Adrenal gland (tissue), 9 donors: ENCODE measurements at regions not wholly inside any gene's neighbourhood (a gene's known extent, or its start where the extent isn't known, plus 50 kb on each side); places are given as distances from the start of the nearest gene placed in this dataset.
"Not testable (repeated sequence)": the region's sequence is repeated elsewhere in the genome, so short reads cannot be mapped to it uniquely, and the experiment has no call there.

ENCODE experiments used
- DNase-seq, 7 donors: peaks; one replicate each; pipeline ENCODE4 v3.0.0-alpha.2; 2019 to 2020
- H3K27ac ChIP-seq, 5 donors: fragments of 200-600 bp; sonication (generic) in 4 of 5; 1 replicate in 3 of 5; 2 replicates in 2 of 5; pipeline versions ENCODE4 v1.5.1 to v1.8.0; 2016 to 2020; ENCODE audit warnings: mild to moderate bottlenecking in 1 of 5
- H3K27me3 ChIP-seq: fragments of 200-600 bp; 2 replicates; pipeline ENCODE4 v1.8.0; 2021
- H3K36me3 ChIP-seq, 2 donors: fragments of 200-600 bp; replicated peaks in 1 of 2; 1 replicate in 1 of 2; 2 replicates in 1 of 2; pipeline versions ENCODE4 v1.5.1 to v1.8.0; 2018 to 2022
- H3K4me1 ChIP-seq, 2 donors: fragments of 200-600 bp; replicated peaks in 1 of 2; 1 replicate in 1 of 2; 2 replicates in 1 of 2; pipeline versions ENCODE4 v1.5.1 to v1.8.0; 2018 to 2021
- H3K4me3 ChIP-seq, 4 donors: fragments of 200-600 bp; sonication (generic) in 3 of 4; one replicate each; pipeline ENCODE4 v1.5.1; 2016 to 2018
- H3K9me3 ChIP-seq, 3 donors: fragments of 200-600 bp; sonication (generic) in 1 of 3; replicated peaks in 1 of 3; 1 replicate in 2 of 3; 2 replicates in 1 of 3; pipeline versions ENCODE4 v1.5.1 to v1.8.0; 2016 to 2021
- CTCF ChIP-seq, 6 experiments: fragments of 450-650 bp in 4 of 6; fragments of 200-600 bp in 2 of 6; sonication (generic) in 1 of 6; IDR thresholded peaks; 1 replicate in 5 of 6; 2 replicates in 1 of 6; pipeline versions ENCODE4 v1.5.1 to v1.8.0; 2016 to 2021; ENCODE audit warnings: antibody characterized with exemption in 6 of 6, mild to moderate bottlenecking in 2 of 6, moderate library complexity in 1 of 6
- POLR2A ChIP-seq, 2 donors: fragments of 450-650 bp; IDR thresholded peaks; one replicate each; pipeline ENCODE4 v1.6.1; 2017; ENCODE audit warnings: antibody characterized with exemption in 2 of 2, mild to moderate bottlenecking in 2 of 2, moderate library complexity in 1 of 2
- WGBS, 4 donors: extraction: QIAGEN DNeasy Blood & Tissue Kit in 2 of 4; methylation state at CpG; one replicate each; pipeline versions ENCODE4 v1.1.5 to v1.1.7; 2013 to 2017; 5-methylcytosine and 5-hydroxymethylcytosine counted together
- intact Hi-C, 2 donors: fragments of 100-400 bp; cut with DNase I; formaldehyde crosslinking; loops; one replicate each; pipeline versions ENCODE4 v1.14.1 to v1.15.0; 2022 to 2023
- donor health status: healthy with polysubstance abuse.
- donor health status: Bipolar disorder and iron deficiency.
- donor health status: DM: yes; HTN: yes; CAD: no.
- donor health status: DM: no; HTN: no; CAD: no.
- donor health status: DM: no; HTN: no; CAD: no.

DNA sequence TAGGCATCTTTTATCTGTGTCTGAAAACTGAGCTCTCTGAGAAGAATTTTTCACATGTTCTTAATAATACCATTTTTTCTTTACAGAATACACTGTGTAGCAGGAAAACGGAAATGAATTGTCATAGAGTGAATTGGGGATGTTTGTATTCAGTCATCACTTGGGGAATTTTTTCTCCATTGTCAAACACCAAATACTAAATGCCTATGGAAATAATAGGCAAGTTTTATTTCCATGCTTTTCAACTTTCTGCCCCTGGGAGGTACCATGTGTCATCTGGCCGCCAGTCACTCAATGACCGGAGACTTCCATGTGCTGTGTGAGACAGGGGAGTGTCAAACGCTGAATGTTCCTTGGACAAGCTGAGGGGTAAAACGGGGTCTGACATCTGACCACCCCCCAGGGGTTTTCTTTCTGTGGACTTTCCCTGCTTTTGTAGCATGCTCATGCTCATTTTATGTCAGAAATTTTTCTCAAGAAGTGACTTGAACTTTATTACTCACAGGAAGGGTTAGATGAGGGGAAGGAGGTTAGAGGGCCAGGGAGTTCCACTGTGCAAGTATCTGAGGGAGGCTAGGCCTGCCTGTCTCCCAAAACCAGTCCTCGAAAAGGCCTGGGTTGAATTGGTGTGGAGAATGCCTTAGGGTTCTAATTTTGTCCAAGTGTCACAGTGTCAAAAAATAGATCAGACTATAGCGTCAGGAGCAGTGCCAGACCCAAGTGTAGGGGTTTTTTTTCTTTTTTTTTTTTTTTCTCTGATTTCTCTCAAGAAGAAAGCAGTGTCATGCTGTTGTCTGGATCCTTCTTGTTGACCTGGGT lies 438.6 kb downstream of the AGTPBP1 start:
- Histone ChIP-seq H3K9me3 (no peaks in the 10 kb centered on the region), H3K4me3 (no peak overlapping the region), H3K36me3 (no peaks in the 10 kb centered on the region), H3K4me1 (no peaks in the 10 kb centered on the region), H3K27me3 (peaks cover 4% of the 10 kb centered on the region), H3K27ac (no peak overlapping the region)
- no peak for TF ChIP-seq POLR2A (IDR thresholded peaks at IDR 0.05)
- TF ChIP-seq CTCF (IDR thresholded peaks at IDR 0.05) = no peak
- intact Hi-C loops = no loop called here
- no peak for DNase-seq
- WGBS, 4 donors = 63 to 68% (median 67%) methylated on average over 7 of the region's 7 CpGs

DNA sequence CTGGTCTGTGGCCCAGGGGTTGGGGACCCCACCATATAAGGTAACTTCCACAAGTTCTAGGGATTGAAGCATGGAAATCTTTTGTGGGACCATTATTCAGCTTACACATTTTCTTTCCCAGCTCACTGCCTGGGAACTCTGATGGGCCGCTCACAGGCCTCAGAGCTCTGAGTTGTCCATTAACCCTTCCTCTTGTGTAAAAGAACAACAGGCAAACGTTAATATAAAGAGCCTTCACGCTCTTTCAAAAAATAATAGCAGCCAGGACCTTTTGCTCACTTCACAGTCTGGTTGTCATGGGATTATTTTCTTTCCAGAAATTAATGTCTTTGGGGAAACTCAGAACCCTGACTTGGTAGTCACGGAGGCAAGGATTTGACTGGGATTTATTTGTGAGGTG lies 443.3 kb downstream of the AGTPBP1 start:
- Histone ChIP-seq H3K27me3 (no peaks in the 10 kb centered on the region), H3K4me3 (no peak overlapping the region), H3K9me3 (no peaks in the 10 kb centered on the region), H3K27ac (no peak overlapping the region), H3K4me1 (no peaks in the 10 kb centered on the region), H3K36me3 (no peaks in the 10 kb centered on the region)
- intact Hi-C loops = no loop called here
- TF ChIP-seq CTCF (IDR thresholded peaks at IDR 0.05) (no peak), POLR2A (IDR thresholded peaks at IDR 0.05) (no peak)
- no peak for DNase-seq
- 44 to 61% (median 57%) methylated on average over 4 of the region's 4 CpGs for WGBS, 4 donors

- H3K27ac ChIP-seq, H3K27me3 ChIP-seq, H3K4me1 ChIP-seq, H3K9me3 ChIP-seq, DNase-seq, H3K4me3 ChIP-seq, H3K36me3 ChIP-seq, intact Hi-C loops: not testable (repeated sequence)
- 68 to 87% (median 86%) methylated on average over 4 to 5 of the region's 5 CpGs for WGBS, 4 donors
Observed at GRCh38 chr9:85295244-85295643, 446.5 kb downstream of the AGTPBP1 start.

DNA sequence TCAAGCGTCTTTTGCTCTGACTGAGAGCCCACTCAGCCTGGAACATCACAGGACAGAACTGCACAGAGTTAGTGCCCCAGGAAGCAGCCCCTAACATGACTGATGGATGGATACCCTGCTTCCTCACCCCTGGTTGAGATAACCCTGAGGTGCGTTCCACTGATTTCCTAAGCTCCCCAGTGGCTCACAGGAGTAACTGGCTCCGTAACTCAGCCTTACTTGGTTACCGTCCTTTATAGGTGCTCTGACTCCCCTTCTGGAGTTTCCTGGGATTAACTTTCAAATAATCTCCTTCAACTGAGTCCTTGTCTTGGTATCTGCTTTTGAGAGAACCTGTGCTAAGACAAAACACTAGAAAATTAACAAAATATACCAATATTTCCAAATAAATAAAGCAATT lies 449.5 kb downstream of the AGTPBP1 start:
- 60 to 83% (median 69%) methylated on average over 4 of the region's 4 CpGs for WGBS, 4 donors
- intact Hi-C loops = no loop called here
- H3K36me3 ChIP-seq = no peaks in the 10 kb centered on the region
- no peak for DNase-seq
- H3K4me3 ChIP-seq = no peak overlapping the region
- H3K27ac ChIP-seq = no peak overlapping the region
- H3K27me3 ChIP-seq = no peaks in the 10 kb centered on the region
- TF ChIP-seq CTCF (IDR thresholded peaks at IDR 0.05) = no peak
- no peak for TF ChIP-seq POLR2A (IDR thresholded peaks at IDR 0.05)
- H3K9me3 ChIP-seq = no peaks in the 10 kb centered on the region
- H3K4me1 ChIP-seq = no peaks in the 10 kb centered on the region

GRCh38 chr9:85291266-85291665 lies 450.5 kb downstream of the AGTPBP1 start:
- no peaks in the 10 kb centered on the region for H3K4me1 ChIP-seq
- intact Hi-C loops = no loop called here
- TF ChIP-seq CTCF (IDR thresholded peaks at IDR 0.05) (no peak), POLR2A (IDR thresholded peaks at IDR 0.05) (no peak)
- WGBS, 4 donors = 49 to 64% (median 54%) methylated on average over 6 of the region's 6 CpGs
- DNase-seq = no peak
- H3K27me3 ChIP-seq = no peaks in the 10 kb centered on the region
- no peaks in the 10 kb centered on the region for H3K36me3 ChIP-seq
- H3K9me3 ChIP-seq = no peaks in the 10 kb centered on the region
- H3K4me3 ChIP-seq = no peak overlapping the region
- no peak overlapping the region for H3K27ac ChIP-seq
